ENCODE measurements at regions not wholly inside any gene's neighbourhood (a gene's known extent, or its start where the extent isn't known, plus 50 kb on each side); places are given as distances from the start of the nearest gene placed in this dataset.

DNA sequence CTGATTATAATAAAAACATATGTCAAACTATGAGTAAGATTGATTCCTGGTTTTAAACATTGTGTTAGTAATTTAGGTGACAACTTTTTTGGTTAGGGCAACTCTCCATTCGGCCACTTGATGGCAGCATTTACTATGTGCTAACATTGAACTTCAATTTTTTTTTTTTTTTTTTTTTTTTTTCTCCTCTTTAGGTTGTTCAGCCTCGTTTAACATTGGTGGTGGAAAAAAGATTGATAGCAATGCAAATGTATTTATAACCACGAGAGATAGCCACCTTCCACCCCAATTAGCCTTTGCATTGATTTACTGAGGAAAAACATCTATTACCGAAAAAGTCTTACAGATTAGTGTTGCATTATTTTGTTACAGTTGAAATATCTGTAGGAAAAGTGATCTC lies 159.1 kb downstream of the CSNK1G3 start (continued):
- TF ChIP-seq CTCF (IDR thresholded peaks at IDR 0.05 in 2 of 3, conservative IDR thresholded peaks at IDR 0.05 in 1 of 3; ENCODE audit: insufficient read depth in 2 of 3, low read depth in 1 of 3, low read length in 3 of 3) (peak; percentile 21 to 85 (median 48); a peak in 4 of 6 replicates), CREB3L1 (IDR thresholded peaks at IDR 0.05; ENCODE audit: borderline replicate concordance, low read depth) (no peak), ZC3H4 (CRISPR knock-in tag; IDR thresholded peaks at IDR 0.05; ENCODE audit: borderline replicate concordance) (no peak), NKRF (IDR thresholded peaks at IDR 0.05; ENCODE audit: borderline replicate concordance) (no peak), FOXA1 (IDR thresholded peaks at IDR 0.05; ENCODE audit: borderline replicate concordance) (no peak), KLF1 (tag; IDR thresholded peaks at IDR 0.05) (no peak), EP400 (IDR thresholded peaks at IDR 0.05) (no peak), NFE2 (IDR thresholded peaks at IDR 0.05; ENCODE audit: low read depth) (no peak), GABPA (tag; conservative IDR thresholded peaks at IDR 0.05; ENCODE audit: low read depth) (no peak), PTTG1 (tag; IDR thresholded peaks at IDR 0.05; ENCODE audit: low read depth) (no peak), REST (IDR thresholded peaks at IDR 0.05; ENCODE audit: borderline replicate concordance) (peak; percentile 33; the same call in 1 of the 2 replicates), REST (CRISPR knock-in tag; IDR thresholded peaks at IDR 0.05; ENCODE audit: low read depth) (no peak), ZNF431 (CRISPR knock-in tag; IDR thresholded peaks at IDR 0.05) (no peak), HBP1 (CRISPR knock-in tag; IDR thresholded peaks at IDR 0.05) (no peak)

Data from K562 (cell line).